H9 (cell line): ENCODE measurements at regions not wholly inside any gene's neighbourhood (a gene's known extent, or its start where the extent isn't known, plus 50 kb on each side); places are given as distances from the start of the nearest gene placed in this dataset.

ENCODE experiments used
- DNase-seq: peaks from one replicate; pipeline ENCODE4 v3.0.0-alpha.2; 2017
- H2AFZ ChIP-seq: one replicate; pipeline ENCODE4 v1.6.1; 2013; ENCODE audit warnings: mild to moderate bottlenecking, low read length, control low read depth, moderate library complexity
- H2AK5ac ChIP-seq: 2 replicates; pipeline ENCODE4 v1.6.1; 2013; ENCODE audit warnings: low read length, control low read depth, mixed read lengths; ENCODE audit not compliant: insufficient read length
- H2BK120ac ChIP-seq: one replicate; pipeline ENCODE4 v1.6.1; 2013; ENCODE audit warnings: low read depth, mild to moderate bottlenecking, low read length, control low read depth, inconsistent platforms; ENCODE audit not compliant: poor library complexity, severe bottlenecking
- H2BK12ac ChIP-seq: 2 replicates; pipeline ENCODE4 v1.6.1; 2013; ENCODE audit warnings: low read length, control low read depth, mixed read lengths, low read depth; ENCODE audit not compliant: insufficient read length
- H2BK15ac ChIP-seq: 2 replicates; pipeline ENCODE4 v1.6.1; 2013; ENCODE audit warnings: low read depth, low read length, control low read depth
- H2BK20ac ChIP-seq: one replicate; pipeline ENCODE4 v1.6.1; 2013; ENCODE audit warnings: low read depth, mild to moderate bottlenecking, low read length, control low read depth, inconsistent platforms; ENCODE audit not compliant: poor library complexity, severe bottlenecking
- H2BK5ac ChIP-seq: 2 replicates; pipeline ENCODE4 v1.6.1; 2013; ENCODE audit warnings: low read length, control low read depth, mixed read lengths; ENCODE audit not compliant: insufficient read length
- H3K14ac ChIP-seq: 2 replicates; pipeline ENCODE4 v1.6.1; 2013; ENCODE audit warnings: low read length, control low read depth; ENCODE audit not compliant: insufficient read depth
- H3K18ac ChIP-seq: 2 replicates; pipeline ENCODE4 v1.6.1; 2013; ENCODE audit warnings: low read depth, mild to moderate bottlenecking, mixed read lengths, low read length, control low read depth; ENCODE audit not compliant: insufficient read length
- H3K23ac ChIP-seq: 2 replicates; pipeline ENCODE4 v1.6.1; 2013; ENCODE audit warnings: low read length, control low read depth, mixed read lengths, low read depth; ENCODE audit not compliant: insufficient read length
- H3K23me2 ChIP-seq: 2 replicates; pipeline ENCODE4 v1.6.1; 2013; ENCODE audit warnings: low read depth, mild to moderate bottlenecking, mixed read lengths, low read length, control low read depth; ENCODE audit not compliant: insufficient read length, poor library complexity, severe bottlenecking
- H3K27ac ChIP-seq: 2 replicates; pipeline ENCODE4 v1.5.1; 2013; ENCODE audit warnings: low read length, control low read depth, mixed read lengths, low read depth; ENCODE audit not compliant: insufficient read length
- H3K27me3 ChIP-seq: 2 replicates; pipeline ENCODE4 v1.6.1; 2013; ENCODE audit warnings: low read length, control low read depth, inconsistent platforms; ENCODE audit not compliant: insufficient read depth
- H3K4ac ChIP-seq: 2 replicates; pipeline ENCODE4 v1.6.1; 2013; ENCODE audit warnings: low read depth, mild to moderate bottlenecking, control low read depth, inconsistent platforms, low read length, moderate library complexity
- H3K4me1 ChIP-seq: 2 replicates; pipeline ENCODE4 v1.6.1; 2013; ENCODE audit warnings: low read length, control low read depth, inconsistent platforms; ENCODE audit not compliant: insufficient read depth
- H3K4me2 ChIP-seq: 2 replicates; pipeline ENCODE4 v1.6.1; 2013; ENCODE audit warnings: low read length, control low read depth, mixed read lengths; ENCODE audit not compliant: insufficient read length, insufficient read depth
- H3K56ac ChIP-seq: 2 replicates; pipeline ENCODE4 v1.6.1; 2013; ENCODE audit warnings: low read depth, mild to moderate bottlenecking, mixed read lengths, low read length, control low read depth; ENCODE audit not compliant: insufficient read length
- H3K79me1 ChIP-seq: 2 replicates; pipeline ENCODE4 v1.6.1; 2013; ENCODE audit warnings: low read depth, mild to moderate bottlenecking, moderate library complexity, low read length, control low read depth, inconsistent platforms; ENCODE audit not compliant: insufficient read depth, poor library complexity, severe bottlenecking
- H3K79me2 ChIP-seq: 2 replicates; pipeline ENCODE4 v1.6.1; 2013; ENCODE audit warnings: low read length, control low read depth, inconsistent platforms; ENCODE audit not compliant: insufficient read depth
- H3K9ac ChIP-seq: 2 replicates; pipeline ENCODE4 v1.6.1; 2013; ENCODE audit warnings: low read length, control low read depth, mixed read lengths; ENCODE audit not compliant: insufficient read length; ENCODE audit errors: extremely low read depth
- H3K9me3 ChIP-seq: one replicate; pipeline ENCODE4 v1.6.1; 2013; ENCODE audit warnings: low read depth, low read length, inconsistent platforms; ENCODE audit not compliant: control insufficient read depth
- H3T11ph ChIP-seq: one replicate; pipeline ENCODE4 v1.6.1; 2013; ENCODE audit warnings: mild to moderate bottlenecking, low read length, control low read depth, inconsistent platforms
- H4K20me1 ChIP-seq: one replicate; pipeline ENCODE4 v1.6.1; 2013; ENCODE audit not compliant: control insufficient read depth, insufficient read length, insufficient read depth
- H4K5ac ChIP-seq: 2 replicates; pipeline ENCODE4 v1.6.1; 2013; ENCODE audit warnings: low read depth, mild to moderate bottlenecking, mixed read lengths, low read length, control low read depth; ENCODE audit not compliant: insufficient read length
- H4K8ac ChIP-seq: replicated peaks from 2 replicates; pipeline ENCODE4 v1.6.1; 2013; ENCODE audit warnings: low read length, control low read depth, mixed read lengths, low read depth; ENCODE audit not compliant: insufficient read length
- H4K91ac ChIP-seq: 2 replicates; pipeline ENCODE4 v1.6.1; 2013; ENCODE audit warnings: low read depth, mild to moderate bottlenecking, moderate library complexity, mixed read lengths, low read length, control low read depth; ENCODE audit not compliant: insufficient read length
- H3K27ac Mint-ChIP-seq, 3 experiments: 2 replicates in 2 of 3; 3 replicates in 1 of 3; pipeline ENCODE4 v1.8.0; 2020 to 2021; ENCODE audit warnings: mixed read lengths in 3 of 3, mild to moderate bottlenecking in 1 of 3, moderate library complexity in 1 of 3
- H3K27me3 Mint-ChIP-seq: 2 replicates; pipeline ENCODE4 v1.8.0; 2021; ENCODE audit warnings: low read depth, mild to moderate bottlenecking, moderate library complexity, mixed read lengths
- H3K36me3 Mint-ChIP-seq, 3 experiments: 2 replicates in 2 of 3; 3 replicates in 1 of 3; pipeline ENCODE4 v1.8.0; 2020 to 2021; ENCODE audit warnings: low read depth in 3 of 3, mixed read lengths in 3 of 3; ENCODE audit not compliant: insufficient read depth in 1 of 3
- H3K4me1 Mint-ChIP-seq, 2 experiments: 2 replicates each; pipeline ENCODE4 v1.8.0; 2020; ENCODE audit warnings: mixed read lengths in 2 of 2
- H3K4me3 Mint-ChIP-seq, 2 experiments: 2 replicates in 1 of 2; 3 replicates in 1 of 2; pipeline ENCODE4 v1.8.0; 2020 to 2021; ENCODE audit warnings: mild to moderate bottlenecking in 2 of 2, mixed read lengths in 2 of 2, moderate library complexity in 1 of 2
- H3K9me3 Mint-ChIP-seq, 2 experiments: 2 replicates in 1 of 2; 3 replicates in 1 of 2; pipeline ENCODE4 v1.8.0; 2020; ENCODE audit warnings: mild to moderate bottlenecking in 2 of 2, mixed read lengths in 2 of 2, moderate library complexity in 1 of 2
- CTCF ChIP-seq: fragments of 200-600 bp; sonication (generic); conservative IDR thresholded peaks from 3 replicates; pipeline ENCODE4 v1.8.0; 2021; ENCODE audit warnings: antibody characterized with exemption, mild to moderate bottlenecking
- WGBS: extraction: QIAGEN DNeasy Blood & Tissue Kit; methylation state at CpG from one replicate; pipeline ENCODE4 v1.1.7; 2013; ENCODE audit warnings: missing lambda C conversion rate, low lambda C conversion rate, mixed read lengths; ENCODE audit not compliant: insufficient read length; ENCODE audit errors: extremely low coverage; 5-methylcytosine and 5-hydroxymethylcytosine counted together

GRCh38 chr20:30610751-30611150, 646.7 kb upstream of the DEFB115 start:
- Histone ChIP-seq H3K79me2 (no peaks in the 10 kb centered on the region), H3K14ac (no peak overlapping the region), H2BK5ac (no peak overlapping the region), H2BK20ac (no peak overlapping the region), H3K18ac (no peak overlapping the region), H3K56ac (no peak overlapping the region), H2BK120ac (no peak overlapping the region), H4K8ac (no peak overlapping the region), H4K91ac (no peak overlapping the region), H4K5ac (no peak overlapping the region), H3T11ph (no peak overlapping the region), H3K79me1 (no peaks in the 10 kb centered on the region), H3K23ac (no peak overlapping the region), H3K23me2 (no peaks in the 10 kb centered on the region), H2BK12ac (no peak overlapping the region), H4K20me1 (no peaks in the 10 kb centered on the region), H2AFZ (no peak overlapping the region), H3K27ac (no peak overlapping the region), H3K9me3 (peaks cover 95% of the 10 kb centered on the region), H3K4ac (no peak overlapping the region), H2BK15ac (no peak overlapping the region), H3K4me2 (no peak overlapping the region), H3K27me3 (no peaks in the 10 kb centered on the region), H2AK5ac (no peak overlapping the region), H3K9ac (no peak overlapping the region), H3K4me1 (no peaks in the 10 kb centered on the region)
- TF ChIP-seq CTCF, result no peak
- H3K27me3 Mint-ChIP-seq, result no peaks in the 10 kb centered on the region
- DNase-seq, result no peak
- H3K9me3 Mint-ChIP-seq, result peaks cover 96 to 97% of the 10 kb centered on the region in 2 experiments
- no peak overlapping the region for H3K27ac Mint-ChIP-seq
- H3K4me1 Mint-ChIP-seq, result no peaks in the 10 kb centered on the region
- H3K36me3 Mint-ChIP-seq, result peaks cover 4 to 49% (median 18%) of the 10 kb centered on the region in 3 experiments; a peak in 6 of 7 replicates
- no peak overlapping the region for H3K4me3 Mint-ChIP-seq
- WGBS, result no CpG with 5 or more reads among the region's 4 CpGs
